GM23338 (cell line): ENCODE measurements at regions not wholly inside any gene's neighbourhood (a gene's known extent, or its start where the extent isn't known, plus 50 kb on each side); places are given as distances from the start of the nearest gene placed in this dataset.

Experiments
- CREB1 ChIP-seq: fragments of 250-450 bp; sonication (Bioruptor Pico); IDR thresholded peaks from 2 replicates; pipeline ENCODE4 v1.5.0; 2020; ENCODE audit warnings: low read depth, mild to moderate bottlenecking, moderate library complexity
- CTCF ChIP-seq, 2 experiments: fragments of 200-600 bp in 1 of 2; sonication (generic) in 1 of 2; conservative IDR thresholded peaks; 2 replicates each; pipeline versions ENCODE4 v1.5.1 to v1.6.1; 2016 to 2017; ENCODE audit warnings: antibody characterized with exemption in 2 of 2, low read depth in 2 of 2, mild to moderate bottlenecking in 2 of 2, moderate library complexity in 1 of 2
- ETS1 ChIP-seq: IDR thresholded peaks from 2 replicates; pipeline ENCODE4 v1.6.1; 2016; ENCODE audit warnings: antibody characterized with exemption
- EZH2 ChIP-seq: fragments of 200-600 bp; sonication (generic); IDR thresholded peaks from one replicate; pipeline ENCODE4 v1.8.0; 2017; ENCODE audit warnings: antibody characterized with exemption, mild to moderate bottlenecking, low read depth; ENCODE audit not compliant: unreplicated experiment
- EZH2phosphoT487 ChIP-seq: fragments of 200-600 bp; sonication (generic); IDR thresholded peaks from one replicate; pipeline ENCODE4 v1.8.1; 2018; ENCODE audit warnings: antibody characterized with exemption; ENCODE audit not compliant: unreplicated experiment
- JUNB ChIP-seq: IDR thresholded peaks from one replicate; pipeline ENCODE4 v1.6.1; 2016; ENCODE audit warnings: antibody characterized with exemption; ENCODE audit not compliant: unreplicated experiment
- NANOG ChIP-seq: IDR thresholded peaks from 2 replicates; pipeline ENCODE4 v1.6.1; 2016; ENCODE audit warnings: antibody characterized with exemption, borderline replicate concordance
- POLR2AphosphoS5 ChIP-seq: IDR thresholded peaks from 2 replicates; pipeline ENCODE4 v1.6.1; 2016; ENCODE audit warnings: antibody characterized with exemption, low read depth
- REST ChIP-seq: IDR thresholded peaks from one replicate; pipeline ENCODE4 v1.6.1; 2018; ENCODE audit warnings: antibody characterized with exemption; ENCODE audit not compliant: unreplicated experiment
- STAT1 ChIP-seq: IDR thresholded peaks from one replicate; pipeline ENCODE4 v1.6.1; 2016; ENCODE audit warnings: antibody characterized with exemption; ENCODE audit not compliant: unreplicated experiment
- ZNF331 ChIP-seq: fragments of 250-450 bp; sonication (Bioruptor Pico); IDR thresholded peaks from 2 replicates; pipeline ENCODE4 v1.5.0; 2020; ENCODE audit warnings: low read depth, mild to moderate bottlenecking, moderate library complexity

- TF ChIP-seq CREB1 (CRISPR knock-in tag), result no peak
- no peak for TF ChIP-seq CTCF (conservative IDR thresholded peaks at IDR 0.05; ENCODE audit: low read depth in 2 of 2)
- no peak for TF ChIP-seq EZH2
- TF ChIP-seq NANOG, result no peak
- no peak for TF ChIP-seq POLR2AphosphoS5
- no peak for TF ChIP-seq REST
- TF ChIP-seq STAT1, result no peak
- TF ChIP-seq EZH2phosphoT487, result no peak
- TF ChIP-seq ETS1, result no peak
- no peak for TF ChIP-seq ZNF331 (CRISPR knock-in tag)
- TF ChIP-seq JUNB, result no peak
Measured at GRCh38 chr5:103451261-103451660, 111.3 kb downstream of the NUDT12 start.
